ENCODE measurements at regions not wholly inside any gene's neighbourhood (a gene's known extent, or its start where the extent isn't known, plus 50 kb on each side); places are given as distances from the start of the nearest gene placed in this dataset.

DNA sequence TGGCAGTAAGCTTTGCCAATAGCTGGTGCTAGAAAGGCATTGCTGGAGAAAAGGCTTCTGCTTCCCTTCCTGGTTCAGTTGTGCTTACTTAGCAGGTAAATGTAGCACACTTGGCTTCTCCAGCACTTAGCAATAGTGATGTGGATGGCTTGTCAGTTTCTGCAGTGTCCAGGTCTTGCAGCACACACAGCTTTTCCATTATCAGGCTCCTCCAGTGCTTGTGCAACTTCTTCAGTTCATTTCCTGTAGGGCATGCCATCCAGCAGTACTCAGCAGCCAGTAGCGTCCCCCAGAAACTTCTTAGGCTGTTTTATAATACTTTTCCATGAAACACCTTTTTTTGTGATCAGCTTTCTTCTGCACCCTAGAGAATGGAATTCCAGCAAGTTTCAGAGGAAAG, 154.6 kb downstream of the SLC6A15 start:
- TF ChIP-seq EP300 (IDR thresholded peaks at IDR 0.05): no peak
- TF ChIP-seq, protein P1, sequence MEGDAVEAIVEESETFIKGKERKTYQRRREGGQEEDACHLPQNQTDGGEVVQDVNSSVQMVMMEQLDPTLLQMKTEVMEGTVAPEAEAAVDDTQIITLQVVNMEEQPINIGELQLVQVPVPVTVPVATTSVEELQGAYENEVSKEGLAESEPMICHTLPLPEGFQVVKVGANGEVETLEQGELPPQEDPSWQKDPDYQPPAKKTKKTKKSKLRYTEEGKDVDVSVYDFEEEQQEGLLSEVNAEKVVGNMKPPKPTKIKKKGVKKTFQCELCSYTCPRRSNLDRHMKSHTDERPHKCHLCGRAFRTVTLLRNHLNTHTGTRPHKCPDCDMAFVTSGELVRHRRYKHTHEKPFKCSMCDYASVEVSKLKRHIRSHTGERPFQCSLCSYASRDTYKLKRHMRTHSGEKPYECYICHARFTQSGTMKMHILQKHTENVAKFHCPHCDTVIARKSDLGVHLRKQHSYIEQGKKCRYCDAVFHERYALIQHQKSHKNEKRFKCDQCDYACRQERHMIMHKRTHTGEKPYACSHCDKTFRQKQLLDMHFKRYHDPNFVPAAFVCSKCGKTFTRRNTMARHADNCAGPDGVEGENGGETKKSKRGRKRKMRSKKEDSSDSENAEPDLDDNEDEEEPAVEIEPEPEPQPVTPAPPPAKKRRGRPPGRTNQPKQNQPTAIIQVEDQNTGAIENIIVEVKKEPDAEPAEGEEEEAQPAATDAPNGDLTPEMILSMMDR (IDR thresholded peaks at IDR 0.05): no peak
- no peak for TF ChIP-seq POLR2A (IDR thresholded peaks at IDR 0.05)
